GM19452 (cell line): ENCODE measurements at regions not wholly inside any gene's neighbourhood (a gene's known extent, or its start where the extent isn't known, plus 50 kb on each side); places are given as distances from the start of the nearest gene placed in this dataset.
"Not testable (repeated sequence)": the region's sequence is repeated elsewhere in the genome, so short reads cannot be mapped to it uniquely, and the experiment has no call there.

Experiments used
- ATAC-seq: cut with Tn5 transposase; IDR thresholded peaks from one replicate; pipeline ENCODE4 v1.9.1; 2021; ENCODE audit not compliant: unreplicated experiment

DNA sequence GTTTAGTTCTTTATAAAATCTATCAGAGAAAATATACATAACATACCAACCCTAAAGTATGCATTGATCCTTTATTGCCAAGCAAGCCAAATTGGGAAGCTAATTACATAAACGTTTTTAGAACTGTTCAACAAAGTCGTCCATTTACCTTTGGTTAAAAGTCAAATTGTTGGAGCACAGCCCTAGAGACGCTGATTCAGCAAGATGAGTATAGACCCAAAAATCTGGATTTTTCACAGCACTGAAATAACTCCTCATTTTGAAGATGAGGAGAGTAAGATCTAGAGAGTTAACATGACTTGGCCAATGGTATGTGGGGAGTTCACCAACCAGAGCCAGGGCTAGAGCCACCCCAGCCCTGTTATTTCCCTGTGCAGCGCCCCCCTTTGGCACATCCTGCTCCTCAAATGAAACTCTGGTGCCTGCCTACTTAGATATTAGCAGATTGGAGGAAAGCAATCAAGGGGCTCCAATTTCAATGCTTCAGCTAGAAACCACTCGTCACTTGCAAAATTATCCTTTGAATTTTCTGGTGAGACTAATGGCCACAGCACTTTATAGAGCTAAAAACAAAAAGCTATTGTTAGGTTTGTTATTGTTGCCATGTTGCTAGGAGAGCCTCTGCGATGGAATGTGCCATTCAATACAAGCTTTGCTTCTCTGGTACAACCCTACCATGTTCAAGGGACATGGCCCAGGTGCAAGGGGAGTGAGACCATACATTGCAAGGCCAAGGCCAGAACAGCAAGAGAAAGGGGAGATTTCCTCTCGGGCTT lies 132.6 kb upstream of the ZEB1 start:
- ATAC-seq: no peak

DNA sequence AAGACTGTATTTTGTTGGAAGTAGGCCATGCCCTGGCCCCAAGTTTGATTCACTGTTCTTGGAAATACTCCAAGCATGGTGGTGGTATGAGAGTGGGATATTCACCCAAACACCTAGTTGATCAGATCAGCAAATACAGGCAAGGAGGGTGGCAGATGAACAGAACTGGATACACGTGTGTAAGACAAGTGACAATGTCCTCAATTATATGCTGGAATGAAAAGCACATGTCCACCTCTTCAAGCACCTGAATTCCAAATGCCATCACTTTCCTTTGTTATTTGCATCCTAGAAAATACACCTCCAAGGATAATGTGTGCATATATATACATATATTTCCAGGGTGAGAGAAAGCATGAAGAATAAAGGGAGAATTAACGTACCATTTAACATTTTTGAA lies 131.8 kb upstream of the ZEB1 start:
- ATAC-seq: no peak

DNA sequence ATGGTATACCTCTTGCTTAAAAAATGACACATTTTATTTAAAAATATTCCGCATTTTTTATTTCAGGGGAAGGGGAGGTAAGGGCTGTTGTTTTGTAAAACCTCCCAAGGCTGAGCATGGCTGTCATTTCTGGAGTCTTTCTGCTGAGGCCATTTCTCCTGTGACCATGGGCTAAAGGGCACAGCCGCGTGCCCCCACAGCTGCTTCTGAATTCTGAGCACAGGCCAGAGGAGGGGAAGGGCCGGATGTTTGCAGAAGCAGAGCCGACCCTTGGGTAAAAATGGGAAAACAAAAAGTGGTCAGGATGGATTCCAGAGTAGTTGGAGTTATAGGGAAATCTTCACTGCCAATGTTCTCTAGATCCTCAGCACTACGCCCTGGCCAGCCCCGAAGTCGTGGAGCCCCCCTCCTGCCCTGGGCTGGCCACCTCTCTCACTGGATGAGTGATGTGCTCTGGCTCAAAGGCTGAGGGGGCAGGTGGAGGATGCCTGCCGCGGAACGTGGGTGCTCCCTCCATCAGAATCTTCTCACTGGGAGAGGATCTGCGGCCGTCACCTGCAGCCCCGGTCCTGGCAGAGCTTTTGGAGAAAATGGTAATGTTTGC lies 131.3 kb upstream of the ZEB1 start:
- ATAC-seq: no peak

DNA sequence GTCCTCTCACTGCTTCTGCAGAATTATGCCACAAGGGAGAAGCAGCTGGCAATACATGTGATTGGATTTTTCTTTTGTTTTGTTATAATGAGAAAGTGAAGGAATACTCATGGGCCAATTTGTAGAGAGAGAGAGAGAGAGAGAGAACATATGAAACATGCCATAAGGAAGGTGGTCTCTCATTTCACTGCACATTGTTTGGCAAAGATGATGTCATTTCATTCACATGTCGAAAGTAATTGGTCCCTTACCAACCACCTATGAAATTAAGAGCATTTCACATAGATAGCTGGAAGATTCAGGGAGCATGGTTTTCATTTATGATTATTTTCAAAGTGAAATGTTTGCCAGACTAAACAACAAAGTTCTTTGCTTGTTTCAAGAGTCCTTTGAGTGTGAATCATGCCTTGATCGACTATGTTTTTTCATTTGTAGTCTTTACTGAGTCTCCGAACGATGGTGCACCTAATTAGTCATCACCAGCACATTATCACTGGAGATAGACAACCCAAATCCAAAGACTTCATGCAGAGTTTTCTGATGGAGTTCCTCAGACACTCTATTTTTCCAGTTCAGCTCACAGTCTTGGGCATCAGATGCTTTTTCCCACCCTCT lies 130.1 kb upstream of the ZEB1 start:
- no peak for ATAC-seq

DNA sequence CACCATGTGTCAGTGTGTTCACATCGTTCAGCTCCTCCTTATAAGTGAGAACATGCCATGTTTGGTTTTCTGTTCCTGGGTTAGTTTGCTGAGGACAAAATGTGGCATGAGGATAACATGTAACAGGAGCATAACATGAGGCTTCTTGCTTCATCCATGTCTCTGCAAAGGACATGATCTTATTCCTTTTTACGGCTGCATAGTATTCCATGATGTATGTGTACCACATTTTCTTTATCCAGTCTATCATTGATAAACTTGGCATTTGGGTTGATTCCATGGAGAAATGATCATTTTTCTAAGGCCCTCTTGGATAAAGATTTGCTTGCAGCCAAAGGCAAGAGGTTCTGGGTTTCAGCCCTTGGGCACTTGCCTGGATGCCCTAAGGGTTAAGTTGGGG lies 128.5 kb upstream of the ZEB1 start:
- ATAC-seq: no peak

DNA sequence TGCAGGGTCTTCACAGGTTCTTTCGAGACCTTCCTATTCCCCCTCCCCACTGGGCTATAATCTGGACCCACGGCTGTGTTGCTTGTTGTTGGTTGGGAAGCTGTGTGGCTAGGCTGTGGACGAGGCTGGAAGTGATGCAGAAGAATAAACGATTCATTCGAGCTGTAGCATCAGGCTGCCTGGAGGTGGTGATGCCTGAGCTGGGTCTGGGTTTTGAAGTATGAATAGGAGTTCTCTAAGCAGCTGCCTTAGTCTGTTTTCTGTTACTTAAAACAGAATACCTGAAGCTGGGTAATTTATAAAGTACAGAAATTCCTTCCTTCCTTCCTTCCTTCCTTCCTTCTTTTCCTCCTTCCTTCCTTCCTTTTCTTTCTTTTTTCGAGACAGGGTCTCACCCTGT lies 126.5 kb upstream of the ZEB1 start:
- ATAC-seq: no peak

DNA sequence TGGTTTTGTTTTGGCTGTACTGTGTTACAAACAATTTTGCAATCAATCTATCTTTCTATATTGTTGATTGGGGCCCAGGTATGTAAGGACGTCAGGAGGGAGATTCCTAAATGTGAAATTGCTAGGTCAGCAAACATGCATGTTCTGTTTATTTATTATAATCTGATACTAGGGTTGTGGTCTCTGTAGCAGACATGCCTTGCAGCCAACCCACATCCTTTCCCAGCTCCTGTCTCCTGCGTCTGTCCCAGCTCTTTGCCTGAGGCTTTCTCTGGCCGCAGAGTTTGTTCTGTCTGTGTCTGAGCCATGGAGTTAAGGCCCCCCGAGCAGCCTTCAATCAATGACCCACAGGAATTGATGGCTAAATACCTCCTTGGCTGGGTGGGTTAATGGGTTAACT lies 124.0 kb upstream of the ZEB1 start:
- no peak for ATAC-seq

DNA sequence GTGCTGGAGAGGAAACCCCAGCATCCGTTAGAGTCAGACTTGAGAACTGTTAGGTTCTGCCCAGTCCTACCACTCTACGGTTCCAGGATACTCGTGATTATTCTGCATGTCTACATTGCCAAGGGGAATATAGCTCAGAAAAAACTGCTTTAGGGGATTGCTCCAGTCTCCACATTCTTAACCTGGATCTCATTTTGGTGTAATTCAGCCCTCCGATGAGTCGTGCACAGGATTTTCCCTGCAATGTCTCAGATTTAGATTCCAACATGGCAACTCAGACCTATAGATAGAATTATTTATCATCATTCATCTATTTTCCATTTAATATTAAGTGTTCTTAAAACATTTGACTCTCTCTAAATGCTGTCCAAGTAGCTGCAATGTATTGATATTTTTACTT lies 121.1 kb upstream of the ZEB1 start:
- no peak for ATAC-seq

DNA sequence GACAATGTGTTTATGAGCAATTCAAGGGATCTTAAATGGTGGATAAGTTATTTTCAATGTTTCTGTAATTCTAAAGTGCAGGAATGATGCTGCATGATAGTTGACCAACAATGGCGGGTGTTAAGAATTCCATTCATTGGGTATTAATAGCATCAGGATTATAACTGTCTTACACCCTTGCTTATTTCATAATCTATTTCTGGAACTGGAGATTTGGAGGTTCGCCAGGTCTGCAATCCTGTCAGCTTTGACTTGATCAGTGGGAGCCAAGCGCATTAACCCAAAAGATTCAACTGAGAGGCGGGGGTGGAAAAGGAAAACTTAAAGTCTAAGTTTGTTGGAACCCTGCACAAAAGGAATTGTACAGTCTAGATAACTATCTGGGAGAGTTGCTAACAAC lies 114.9 kb upstream of the ZEB1 start:
- no peak for ATAC-seq

DNA sequence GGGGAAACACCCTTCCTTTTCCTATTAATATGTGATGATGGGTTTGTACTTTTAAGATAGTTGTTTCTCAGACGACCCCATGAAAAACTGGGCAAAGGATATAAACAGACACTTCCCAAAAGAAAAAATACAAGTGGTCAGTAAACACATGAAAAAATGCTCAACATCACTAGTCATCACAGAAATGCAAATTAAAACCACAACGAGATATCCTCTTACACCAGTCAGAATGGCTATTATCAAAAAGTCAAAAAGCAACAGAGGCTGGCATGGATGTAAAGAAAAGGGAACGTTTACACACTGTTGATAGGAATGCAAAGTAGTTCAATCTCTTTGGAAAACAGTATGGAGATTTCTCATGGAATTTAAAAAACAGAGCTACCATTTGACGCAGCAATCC lies 111.4 kb upstream of the ZEB1 start:
- ATAC-seq: no peak

DNA sequence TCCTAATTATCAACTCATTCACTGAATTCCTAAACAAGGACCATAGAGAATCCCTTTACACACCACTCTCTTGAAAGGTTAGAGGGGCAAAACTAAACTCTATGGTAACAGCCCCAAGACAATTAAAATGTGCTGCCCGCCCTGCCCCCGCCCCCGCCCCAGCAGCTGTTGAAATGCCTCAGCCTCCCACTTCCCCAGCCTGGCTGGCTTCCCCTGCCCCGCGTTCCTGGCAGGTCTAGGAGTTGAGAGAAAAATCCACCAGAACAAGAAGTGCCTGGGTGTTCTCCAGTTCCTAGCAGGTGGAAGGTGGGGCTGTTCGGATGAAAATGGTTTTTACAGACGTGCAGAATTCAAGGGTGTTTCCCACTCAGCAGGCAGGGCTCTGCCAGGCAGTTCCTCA lies 109.5 kb upstream of the ZEB1 start:
- ATAC-seq: no peak

DNA sequence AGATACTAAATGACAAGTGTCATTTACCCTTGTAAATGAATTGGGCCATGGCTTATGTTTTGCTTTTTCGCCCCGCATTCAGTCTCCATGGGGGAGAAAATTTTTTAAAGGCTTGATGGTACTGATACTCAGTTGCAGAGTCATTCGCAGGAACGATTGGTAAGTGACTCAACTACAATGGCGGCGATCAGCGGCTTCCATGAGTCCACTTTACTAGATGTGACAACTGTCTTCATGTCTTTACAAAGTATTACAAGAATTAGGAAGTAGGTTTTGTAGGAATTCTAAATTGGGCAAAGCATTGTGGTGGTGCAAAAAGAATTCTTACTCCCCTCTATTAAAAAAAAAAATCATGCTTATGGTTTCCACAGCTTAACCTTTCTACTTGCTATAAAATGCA lies 108.8 kb upstream of the ZEB1 start:
- ATAC-seq: no peak

DNA sequence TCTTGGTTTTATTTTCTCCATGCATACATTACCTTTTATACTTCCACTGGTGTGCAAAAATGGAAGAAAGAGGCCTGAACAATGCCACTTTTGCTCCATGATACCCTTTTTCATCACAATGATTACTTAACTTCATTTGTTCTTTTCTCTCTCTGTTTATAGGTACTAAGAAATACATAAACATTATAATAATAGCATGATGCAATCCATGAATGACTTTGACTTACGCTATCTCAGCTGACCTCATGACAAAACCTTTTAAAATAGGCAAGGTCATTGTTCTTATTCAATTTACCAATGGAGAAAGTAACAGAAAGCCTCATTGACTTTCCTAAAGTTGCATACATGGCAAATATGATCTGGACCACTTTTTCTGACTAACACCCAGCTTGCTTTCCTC lies 105.1 kb upstream of the ZEB1 start:
- ATAC-seq: no peak

DNA sequence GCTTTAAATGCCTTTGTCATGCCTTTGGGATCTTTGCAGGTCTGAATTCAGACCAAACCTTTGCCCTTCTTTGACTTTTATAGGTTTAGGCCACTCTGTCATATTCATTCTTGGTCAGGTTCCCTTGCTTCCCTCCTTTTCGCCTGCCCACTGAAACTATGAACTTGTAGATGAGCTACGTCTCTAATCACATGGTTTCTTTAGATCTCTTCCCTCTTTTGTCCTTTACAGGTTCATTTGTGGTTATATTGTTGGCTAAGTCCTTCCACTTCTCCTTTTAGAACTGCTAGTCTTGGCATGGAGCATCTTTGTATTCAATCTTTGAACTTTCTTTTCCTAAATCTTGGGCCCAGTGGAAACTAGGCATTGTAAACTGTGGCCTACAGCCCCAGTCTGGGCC lies 104.0 kb upstream of the ZEB1 start:
- no peak for ATAC-seq

DNA sequence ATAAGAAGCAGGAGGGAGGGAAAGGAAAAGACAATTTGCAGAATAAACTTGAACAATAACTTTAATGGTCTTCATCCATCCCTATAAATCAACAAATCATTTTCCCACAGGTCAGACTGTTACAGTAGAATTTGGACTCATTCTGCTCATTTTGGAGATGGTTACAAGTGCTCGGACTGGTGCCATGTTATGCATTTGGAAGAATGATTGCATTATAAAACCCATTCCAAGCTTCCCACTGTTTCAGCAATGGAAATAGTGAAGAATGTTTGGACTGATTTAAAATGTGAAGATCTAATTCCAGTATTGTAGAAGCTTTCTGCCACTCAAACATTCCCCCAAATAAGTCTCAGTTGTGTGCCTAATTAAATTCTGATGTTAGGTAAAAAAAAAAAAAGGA lies 99.7 kb upstream of the ZEB1 start:
- no peak for ATAC-seq

DNA sequence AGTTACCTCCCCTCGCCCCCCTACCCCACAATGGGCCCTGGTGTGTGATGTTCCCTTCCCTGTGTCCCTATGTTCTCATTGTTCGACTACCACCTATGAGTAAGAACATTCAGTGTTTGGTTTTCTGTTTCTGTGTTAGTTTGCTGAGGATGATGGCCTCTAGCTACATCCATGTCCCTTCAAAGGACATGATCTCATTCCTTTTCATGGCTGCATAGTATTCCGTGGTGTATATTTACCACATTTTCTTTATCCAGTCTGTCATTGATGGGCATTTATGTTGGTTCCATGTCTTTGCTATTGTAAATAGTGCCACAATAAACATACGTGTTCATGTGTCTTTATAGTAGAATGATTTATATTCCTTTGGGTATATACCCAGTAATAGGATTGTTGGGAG lies 90.2 kb upstream of the ZEB1 start:
- not testable (repeated sequence) for ATAC-seq

DNA sequence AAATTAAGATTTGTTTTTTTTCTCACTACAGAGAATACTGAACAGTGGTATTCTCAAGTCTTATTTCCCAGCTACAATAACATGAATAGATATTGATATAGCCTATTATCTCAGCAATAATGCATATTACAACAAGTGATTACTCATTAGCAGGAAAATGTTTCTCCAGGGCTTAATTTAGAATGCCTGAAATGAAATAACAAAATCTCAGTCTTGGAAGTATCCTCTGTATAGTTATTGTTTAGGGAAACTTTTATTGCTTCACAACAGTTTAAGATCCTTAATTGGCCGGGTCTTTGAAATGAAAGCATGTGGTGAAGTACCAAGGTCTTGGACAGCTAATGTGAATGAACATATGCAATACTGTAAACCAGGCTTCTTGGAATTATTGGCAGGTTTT lies 79.1 kb upstream of the ZEB1 start:
- ATAC-seq: no peak

DNA sequence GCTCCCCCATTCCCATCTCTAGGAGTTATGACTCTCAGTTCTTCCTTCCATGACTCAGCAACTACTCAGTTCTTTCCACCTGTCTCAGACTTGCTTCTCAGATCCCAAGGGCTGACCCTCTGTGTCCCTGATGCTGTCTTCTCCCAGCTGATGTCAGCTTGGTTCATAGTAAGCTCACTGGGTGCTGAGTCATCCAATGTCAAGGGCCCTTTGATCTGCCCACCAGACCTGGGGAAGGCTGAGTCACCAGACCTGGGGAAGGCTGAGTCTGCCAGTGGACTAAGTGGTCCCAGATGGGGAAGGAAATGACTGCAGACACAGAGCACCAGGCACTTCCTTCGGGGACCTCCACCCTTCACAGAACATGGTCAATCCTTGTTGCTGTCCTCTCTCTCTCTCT lies 76.1 kb upstream of the ZEB1 start:
- no peak for ATAC-seq

DNA sequence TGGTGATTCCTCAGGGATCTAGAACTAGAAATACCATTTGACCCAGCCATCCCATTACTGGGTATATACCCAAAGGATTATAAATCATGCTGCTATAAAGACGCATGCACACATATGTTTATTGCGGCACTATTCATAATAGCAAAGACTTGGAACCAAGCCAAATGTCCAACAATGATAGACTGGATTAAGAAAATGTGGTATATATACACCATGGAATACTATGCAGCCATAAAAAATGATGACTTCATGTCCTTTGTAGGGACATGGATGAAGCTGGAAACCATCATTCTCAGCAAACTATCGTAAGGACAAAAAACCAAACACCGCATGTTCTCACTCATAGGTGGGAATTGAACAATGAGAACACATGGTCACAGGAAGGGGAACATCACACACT lies 67.9 kb upstream of the ZEB1 start:
- not testable (repeated sequence) for ATAC-seq

DNA sequence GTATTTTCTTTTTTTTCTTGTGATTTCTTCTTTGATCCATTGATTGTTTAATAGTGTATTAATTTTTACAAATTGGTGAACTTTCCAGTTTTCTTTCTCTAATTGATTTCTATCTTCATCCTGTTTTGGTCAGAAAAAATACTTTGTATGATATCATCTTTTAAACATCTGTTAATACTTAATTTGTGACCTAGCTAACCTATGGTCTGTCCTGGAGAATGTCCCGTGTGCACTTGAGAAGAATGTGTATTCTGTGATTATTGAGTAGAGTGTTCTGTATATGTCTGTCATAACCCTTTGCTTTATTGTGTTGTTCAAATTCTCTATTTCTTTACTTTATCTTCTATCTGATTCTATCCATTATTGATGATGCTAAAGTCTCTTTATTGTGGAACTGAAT lies 65.8 kb upstream of the ZEB1 start:
- no peak for ATAC-seq

DNA sequence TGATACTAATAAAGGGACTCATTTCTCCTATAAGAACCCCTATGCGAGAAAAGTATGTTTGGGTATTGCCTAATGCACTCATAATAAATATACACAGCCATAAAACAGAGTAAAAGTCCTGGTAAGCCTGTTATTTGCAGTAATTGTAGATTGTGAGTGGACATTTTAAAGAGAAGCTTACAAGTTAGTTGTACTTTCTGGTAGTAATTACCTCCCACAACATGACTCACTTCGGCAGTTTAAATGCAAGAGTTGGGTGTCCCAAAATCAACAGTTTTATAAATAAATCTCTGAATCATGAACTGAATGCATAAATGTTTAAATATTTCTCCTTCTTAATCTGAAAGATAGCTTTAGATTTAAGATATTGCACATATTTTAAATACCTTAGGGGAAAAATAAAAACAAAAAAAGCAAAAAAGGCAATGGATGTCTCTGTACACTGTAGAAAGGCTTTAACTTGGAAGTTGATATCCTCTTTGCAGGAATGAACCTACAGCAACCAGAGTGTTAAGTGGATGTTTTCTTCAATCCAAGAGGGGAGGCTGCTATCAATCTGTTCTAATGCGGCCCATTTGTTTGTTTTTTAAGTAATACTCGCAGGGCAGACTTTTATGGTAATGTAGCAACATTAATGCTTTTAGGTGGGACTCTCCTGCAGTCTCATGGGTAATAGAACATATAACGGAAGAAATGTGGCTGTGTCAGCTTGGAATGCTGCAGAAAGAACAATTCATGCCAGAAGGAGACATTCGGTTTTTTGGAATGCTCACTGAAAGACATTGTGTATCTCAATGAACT lies 57.3 kb upstream of the ZEB1 start:
- no peak for ATAC-seq

DNA sequence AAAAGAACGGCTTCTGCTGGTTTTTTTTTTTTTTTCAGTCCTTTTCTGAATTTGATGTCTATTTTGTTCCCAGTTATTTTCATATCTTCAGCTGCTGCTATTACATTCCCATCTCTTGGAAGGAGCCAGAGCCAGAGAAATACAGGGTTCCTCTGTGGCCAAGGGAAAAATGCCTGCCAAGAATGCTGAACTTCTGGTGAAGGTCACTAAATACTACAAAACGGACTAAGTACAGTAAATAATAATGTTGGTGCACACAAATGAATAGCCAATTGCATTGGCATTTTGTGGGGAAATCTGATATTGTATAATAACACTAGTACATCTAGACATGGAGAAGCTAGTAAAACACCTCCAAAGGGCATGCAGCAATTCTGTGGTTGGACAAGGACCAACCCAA lies 56.3 kb upstream of the ZEB1 start:
- no peak for ATAC-seq
